HG03469 (cell line): ENCODE measurements at regions not wholly inside any gene's neighbourhood (a gene's known extent, or its start where the extent isn't known, plus 50 kb on each side); places are given as distances from the start of the nearest gene placed in this dataset.
A peak's percentile ranks its signal among the peaks of the same experiment; 100 is the strongest.

Source experiments
- ATAC-seq: cut with Tn5 transposase; IDR thresholded peaks from one replicate; pipeline ENCODE4 v1.9.1; 2021; ENCODE audit warnings: mild to moderate bottlenecking, moderate library complexity, moderate number of reproducible peaks; ENCODE audit not compliant: unreplicated experiment

- ATAC-seq, result no peak
These were observed 288.0 kb upstream of the AKR1E2 start for GRCh38 chr10:4538016-4538415.

- ATAC-seq, result no peak
These were observed 290.5 kb upstream of the AKR1E2 start for GRCh38 chr10:4535521-4535920.

DNA sequence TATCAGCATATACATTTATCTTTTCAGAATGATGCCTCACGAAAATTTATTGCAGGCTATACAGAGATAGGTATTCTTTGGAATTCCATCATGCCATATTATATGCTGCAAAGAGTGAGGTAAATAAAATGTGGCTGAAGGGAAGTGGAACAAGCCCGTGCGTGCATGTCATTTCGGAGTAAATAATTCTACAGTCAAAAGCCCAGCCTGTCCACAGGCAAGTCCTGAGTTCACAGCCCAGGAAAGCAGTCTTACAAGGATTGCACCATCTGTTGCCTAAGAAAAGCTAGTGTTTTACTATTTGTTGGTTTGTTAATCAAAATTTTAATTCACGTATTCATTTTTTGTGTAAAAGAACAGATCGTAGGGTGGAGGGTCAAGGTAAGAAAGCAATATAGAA, 292.4 kb upstream of the AKR1E2 start:
- ATAC-seq, result no peak

GRCh38 chr10:4532976-4533375, 293.0 kb upstream of the AKR1E2 start:
- no peak for ATAC-seq

DNA sequence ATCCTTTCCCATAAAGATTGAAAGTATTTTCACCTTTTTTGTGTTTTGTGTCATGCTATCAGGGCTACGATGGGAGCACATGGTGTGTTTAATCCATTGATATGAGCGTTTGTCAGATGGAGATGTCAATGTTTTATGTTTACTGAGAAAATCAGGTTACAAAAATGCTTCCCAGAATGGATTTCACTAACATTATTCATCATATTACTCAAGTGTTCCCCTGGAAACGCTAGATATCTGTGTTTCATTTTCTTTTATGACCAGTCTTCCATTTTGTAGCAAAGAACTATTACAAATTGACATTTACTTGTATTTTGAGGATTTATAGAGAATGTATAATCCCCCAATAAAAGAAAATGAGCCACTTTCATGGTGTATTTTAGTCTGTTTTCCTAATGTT, 293.5 kb upstream of the AKR1E2 start:
- ATAC-seq, result no peak

DNA sequence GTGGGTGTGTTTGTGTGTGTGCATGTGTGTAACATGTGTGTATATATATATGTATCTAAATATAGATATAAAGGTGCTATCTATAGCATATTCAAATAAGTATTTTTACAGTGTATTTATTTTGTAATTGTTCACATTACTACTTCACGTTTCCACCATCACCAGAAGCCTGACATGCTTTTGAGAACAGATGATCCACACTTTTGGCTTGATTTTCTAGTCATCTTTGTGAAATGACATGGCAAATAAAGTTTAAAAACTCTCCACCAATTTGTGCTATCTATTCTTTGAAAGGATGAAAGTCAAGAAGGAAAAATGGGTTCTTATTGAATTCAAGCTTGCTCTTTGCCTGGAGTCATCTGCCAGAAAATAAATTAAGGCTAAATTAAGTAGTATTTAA, 294.0 kb upstream of the AKR1E2 start:
- ATAC-seq, result no peak

GRCh38 chr10:4529266-4529665, 296.7 kb upstream of the AKR1E2 start:
- ATAC-seq, result no peak

- no peak for ATAC-seq
These were observed 298.6 kb upstream of the AKR1E2 start for GRCh38 chr10:4527281-4527970.

DNA sequence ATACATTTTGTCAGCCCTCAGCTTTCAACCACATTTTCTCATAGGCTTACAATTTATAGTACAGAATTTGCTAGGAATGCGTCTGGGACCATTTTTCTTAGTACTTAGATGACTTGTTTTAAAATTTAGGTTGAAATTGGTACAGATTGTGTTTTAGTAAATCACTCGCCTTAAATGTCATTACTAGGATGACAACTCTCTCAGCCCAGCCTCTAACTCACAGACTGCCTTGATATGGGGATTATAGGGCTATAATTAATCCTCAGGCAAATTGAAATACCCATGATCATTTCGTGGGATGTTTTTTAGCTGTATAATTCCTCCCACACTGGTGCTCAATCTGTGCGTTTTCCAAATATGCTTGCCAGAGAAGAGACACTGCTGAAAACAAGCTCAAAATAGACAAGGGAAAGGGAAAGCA, 299.7 kb upstream of the AKR1E2 start:
- ATAC-seq, result no peak

DNA sequence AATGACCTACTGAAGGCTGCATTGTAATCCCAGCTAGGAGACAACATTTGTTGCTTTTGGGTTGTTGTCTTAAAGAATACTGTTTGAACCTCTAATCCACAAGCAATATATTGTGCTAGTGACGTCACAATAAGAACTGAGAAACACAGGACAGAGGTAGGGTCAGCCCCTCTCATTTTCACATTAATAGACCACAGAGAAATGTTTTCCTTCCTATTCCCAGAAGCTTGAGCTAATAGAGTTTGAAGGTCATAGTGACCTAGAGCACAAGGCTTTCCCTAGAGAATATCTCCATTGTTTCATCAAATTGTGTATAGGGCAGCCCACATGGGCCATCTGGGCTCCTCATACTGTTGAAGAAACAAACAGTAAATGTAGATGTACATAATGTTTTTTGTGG, 300.9 kb upstream of the AKR1E2 start:
- no peak for ATAC-seq

- ATAC-seq, result peak; percentile 86
These were observed 303.6 kb upstream of the AKR1E2 start for GRCh38 chr10:4522296-4523000.

DNA sequence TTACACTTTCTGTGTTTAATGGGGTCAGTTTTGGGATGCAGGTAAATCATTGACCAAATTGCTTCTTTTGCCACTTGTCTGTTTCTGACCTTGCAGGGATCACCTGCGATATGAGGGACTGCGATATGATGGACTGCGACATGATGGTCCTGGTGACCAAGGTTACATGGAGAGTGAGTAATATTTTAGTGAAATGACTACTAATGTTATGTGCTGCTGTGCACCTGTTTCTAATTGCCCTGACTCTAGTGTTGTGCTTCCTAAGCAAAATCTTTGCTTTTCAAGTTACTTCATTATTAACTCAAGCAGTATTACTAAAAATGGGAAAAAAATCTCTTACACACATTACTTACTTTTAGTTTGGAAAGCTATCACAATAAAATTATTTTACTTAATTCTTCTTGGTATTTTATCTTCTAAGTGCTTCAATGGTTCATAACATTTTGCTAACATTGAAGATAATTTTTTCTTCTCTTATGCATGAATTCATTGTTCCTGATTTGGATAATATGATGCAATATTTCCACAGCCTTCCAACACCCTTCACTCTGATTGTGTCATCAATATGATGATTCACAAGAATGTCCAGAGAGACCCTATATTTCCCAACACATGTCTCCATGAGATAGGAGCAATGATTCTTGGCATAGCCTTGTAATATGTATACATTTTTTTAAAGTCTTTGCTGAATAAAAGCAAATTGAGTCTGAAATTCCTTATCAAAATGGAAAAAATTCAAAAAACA, 306.2 kb upstream of the AKR1E2 start:
- ATAC-seq, result no peak

GRCh38 chr10:4517746-4518145, 308.3 kb upstream of the AKR1E2 start:
- ATAC-seq, result no peak

DNA sequence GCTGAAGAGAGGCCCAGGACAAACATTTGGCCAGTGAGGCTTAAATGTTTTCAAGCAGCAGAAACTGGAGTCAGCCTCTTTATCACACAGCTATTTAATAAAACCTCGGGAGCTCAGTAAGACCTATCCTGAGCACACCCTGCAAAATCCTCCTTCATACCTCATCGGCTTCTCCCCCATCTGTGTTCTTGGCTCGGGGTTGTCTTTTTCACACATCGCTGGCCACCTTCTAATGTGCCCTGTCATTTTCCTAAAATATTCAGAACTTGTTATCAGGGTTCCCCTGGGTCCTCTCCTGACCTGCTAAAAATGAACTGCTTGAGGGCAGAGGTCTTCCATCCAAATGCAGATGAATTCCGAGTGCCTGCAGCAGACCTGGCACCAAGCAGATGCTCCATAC, 310.3 kb upstream of the AKR1E2 start:
- ATAC-seq, result no peak

DNA sequence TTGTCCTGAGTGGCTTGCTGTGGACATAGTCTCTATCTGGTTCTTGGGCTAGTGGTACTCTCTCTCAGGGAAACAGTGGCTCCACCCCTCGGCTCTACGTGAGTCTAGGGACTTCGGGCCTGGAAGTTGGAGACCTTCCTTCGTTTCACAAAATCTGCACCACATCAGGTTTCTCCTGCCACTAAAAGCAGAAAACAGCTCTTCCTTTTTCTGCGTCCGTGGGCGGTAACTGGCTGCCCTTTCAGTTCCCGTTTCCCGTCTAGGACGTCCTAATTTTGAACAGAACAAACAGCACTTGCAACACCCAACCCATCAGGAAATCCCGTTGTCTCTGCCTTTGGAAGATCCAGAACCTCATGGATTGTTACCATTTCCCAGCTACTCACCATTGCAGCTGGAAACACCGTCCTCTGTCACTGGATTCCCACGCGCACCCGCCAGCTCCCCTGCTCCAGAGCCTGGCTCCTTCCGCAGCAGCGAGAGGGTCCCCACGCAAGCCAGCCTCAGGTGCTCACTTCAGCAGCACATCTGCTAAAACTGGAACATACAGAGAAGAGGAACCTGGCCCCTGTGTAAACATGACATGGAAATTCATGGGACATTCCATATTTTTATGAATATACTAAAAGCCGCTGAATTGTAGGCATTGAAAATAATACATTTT, 311.4 kb upstream of the AKR1E2 start:
- peak; percentile 81 for ATAC-seq

GRCh38 chr10:4512671-4513240, 313.3 kb upstream of the AKR1E2 start:
- no peak for ATAC-seq

GRCh38 chr10:4512196-4512595, 313.8 kb upstream of the AKR1E2 start:
- ATAC-seq, result no peak

- ATAC-seq, result no peak
These were observed 314.5 kb upstream of the AKR1E2 start for GRCh38 chr10:4511509-4511908.

DNA sequence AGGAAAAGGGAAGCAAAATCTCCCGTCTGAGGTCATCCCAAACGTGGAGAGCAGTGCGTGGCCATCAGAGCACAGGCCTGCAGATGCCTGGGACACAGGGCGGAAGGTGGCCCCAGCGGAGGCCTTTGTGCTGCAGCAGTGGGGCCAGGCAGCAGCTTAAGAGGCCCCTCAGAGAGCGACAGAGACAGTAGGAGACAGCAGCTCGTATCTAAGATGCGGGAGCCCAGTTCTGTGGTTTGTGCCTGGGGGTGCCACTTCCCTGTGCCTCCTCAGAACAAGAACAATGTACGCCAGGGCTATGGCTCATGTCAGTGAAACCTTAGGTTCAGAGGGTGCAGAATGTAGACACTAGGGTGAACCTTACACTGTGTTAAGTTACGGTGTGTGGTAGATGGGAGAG, 316.6 kb upstream of the AKR1E2 start:
- no peak for ATAC-seq

DNA sequence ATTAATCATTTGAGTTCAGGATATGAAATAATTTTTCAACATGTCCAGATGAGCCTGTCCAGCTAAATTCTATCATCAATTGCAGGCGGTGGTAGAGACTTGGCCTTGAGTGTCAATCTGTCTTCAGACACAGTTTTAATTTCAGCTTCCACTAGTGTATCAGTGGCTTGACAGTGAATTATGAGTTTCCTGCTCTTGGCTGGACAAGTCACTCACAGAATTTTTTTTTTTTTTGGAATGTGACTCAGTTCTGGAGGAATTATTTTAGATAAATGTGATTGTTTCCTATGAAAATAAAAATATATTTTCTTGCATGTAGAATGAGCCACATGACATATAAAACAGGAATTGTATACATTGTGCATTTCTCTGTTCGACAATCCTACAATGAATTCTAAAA, 319.9 kb upstream of the AKR1E2 start:
- no peak for ATAC-seq

GRCh38 chr10:4504550-4504949, 321.5 kb upstream of the AKR1E2 start:
- no peak for ATAC-seq
